SK-N-SH (cell line): ENCODE measurements at regions not wholly inside any gene's neighbourhood (a gene's known extent, or its start where the extent isn't known, plus 50 kb on each side); places are given as distances from the start of the nearest gene placed in this dataset.

Experiments used
- EZH2phosphoT487 ChIP-seq: fragments of 200-600 bp; sonication (generic); IDR thresholded peaks from 2 replicates; pipeline ENCODE4 v1.6.1; 2017; ENCODE audit warnings: low read depth, mixed run types, mild to moderate bottlenecking, antibody characterized with exemption, moderate library complexity, borderline replicate concordance
- FOXM1 ChIP-seq: IDR thresholded peaks from 2 replicates; pipeline ENCODE4 v1.4.0; 2012; ENCODE audit warnings: low read depth, mild to moderate bottlenecking
- RAD21 ChIP-seq: IDR thresholded peaks from 2 replicates; pipeline ENCODE4 v1.6.1; 2012; ENCODE audit warnings: mild to moderate bottlenecking, low read length
- SMC3 ChIP-seq: IDR thresholded peaks from 2 replicates; pipeline ENCODE4 v1.6.1; 2012; ENCODE audit warnings: low read depth, low read length, improper control_type of control experiment
- USF1 ChIP-seq: IDR thresholded peaks from 2 replicates; pipeline ENCODE4 v1.4.0; 2012; ENCODE audit warnings: low read depth, borderline replicate concordance
- TF ChIP-seq, protein P1 (sequence below): fragments of 200-600 bp; sonication (generic); IDR thresholded peaks from 2 replicates; pipeline ENCODE4 v1.6.1; 2017; ENCODE audit warnings: antibody characterized with exemption, mild to moderate bottlenecking, moderate library complexity
- TF ChIP-seq, protein P2 (sequence below): IDR thresholded peaks from 2 replicates; pipeline ENCODE4 v1.4.0; 2012; ENCODE audit warnings: low read depth

- TF ChIP-seq, protein P1, sequence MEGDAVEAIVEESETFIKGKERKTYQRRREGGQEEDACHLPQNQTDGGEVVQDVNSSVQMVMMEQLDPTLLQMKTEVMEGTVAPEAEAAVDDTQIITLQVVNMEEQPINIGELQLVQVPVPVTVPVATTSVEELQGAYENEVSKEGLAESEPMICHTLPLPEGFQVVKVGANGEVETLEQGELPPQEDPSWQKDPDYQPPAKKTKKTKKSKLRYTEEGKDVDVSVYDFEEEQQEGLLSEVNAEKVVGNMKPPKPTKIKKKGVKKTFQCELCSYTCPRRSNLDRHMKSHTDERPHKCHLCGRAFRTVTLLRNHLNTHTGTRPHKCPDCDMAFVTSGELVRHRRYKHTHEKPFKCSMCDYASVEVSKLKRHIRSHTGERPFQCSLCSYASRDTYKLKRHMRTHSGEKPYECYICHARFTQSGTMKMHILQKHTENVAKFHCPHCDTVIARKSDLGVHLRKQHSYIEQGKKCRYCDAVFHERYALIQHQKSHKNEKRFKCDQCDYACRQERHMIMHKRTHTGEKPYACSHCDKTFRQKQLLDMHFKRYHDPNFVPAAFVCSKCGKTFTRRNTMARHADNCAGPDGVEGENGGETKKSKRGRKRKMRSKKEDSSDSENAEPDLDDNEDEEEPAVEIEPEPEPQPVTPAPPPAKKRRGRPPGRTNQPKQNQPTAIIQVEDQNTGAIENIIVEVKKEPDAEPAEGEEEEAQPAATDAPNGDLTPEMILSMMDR = no peak
- TF ChIP-seq EZH2phosphoT487 (no peak), USF1 (no peak), FOXM1 (no peak), RAD21 (no peak), SMC3 (no peak)
- TF ChIP-seq, protein P2, sequence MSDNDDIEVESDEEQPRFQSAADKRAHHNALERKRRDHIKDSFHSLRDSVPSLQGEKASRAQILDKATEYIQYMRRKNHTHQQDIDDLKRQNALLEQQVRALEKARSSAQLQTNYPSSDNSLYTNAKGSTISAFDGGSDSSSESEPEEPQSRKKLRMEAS = no peak
Observed at GRCh38 chr10:30170146-30170545, 110.8 kb upstream of the JCAD start.
